ENCODE measurements at regions not wholly inside any gene's neighbourhood (a gene's known extent, or its start where the extent isn't known, plus 50 kb on each side); places are given as distances from the start of the nearest gene placed in this dataset.

- no peak for TF ChIP-seq POLR2A (IDR thresholded peaks at IDR 0.05)
- no peak for TF ChIP-seq CTCF (IDR thresholded peaks at IDR 0.05)
These were observed 110.1 kb downstream of the DLL1 start for GRCh38 chr6:170180671-170181337.
